ENCODE measurements at regions not wholly inside any gene's neighbourhood (a gene's known extent, or its start where the extent isn't known, plus 50 kb on each side); places are given as distances from the start of the nearest gene placed in this dataset.

DNA sequence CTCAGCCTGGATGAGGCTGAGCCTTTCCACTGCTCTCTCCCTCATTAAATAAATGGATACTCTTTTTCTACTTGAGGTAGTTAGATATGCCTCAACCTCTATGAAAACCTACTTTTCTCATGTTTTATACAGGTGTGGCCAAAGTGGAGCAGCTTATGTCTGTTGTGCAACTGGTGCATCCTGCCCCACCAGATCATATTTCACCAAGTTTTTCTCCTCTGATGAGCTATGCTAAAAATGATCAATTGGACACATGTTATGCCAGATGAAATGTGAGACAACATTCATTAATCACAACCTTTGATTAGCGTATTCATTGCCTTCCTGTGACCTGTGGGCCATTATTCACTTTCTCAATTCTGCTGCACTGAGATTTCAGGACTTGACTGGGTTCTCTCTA is 106.9 kb upstream of the NEDD9 start:
- H3K4me3 ChIP-seq (replicated peaks; ENCODE audit: low read depth, low read length): no peak overlapping the region
- DNase-seq (ENCODE audit: extremely low read depth, insufficient read length): no peak
- peaks cover 1% of the 10 kb centered on the region for H3K36me3 ChIP-seq (ENCODE audit: control insufficient read depth, insufficient read depth, low read length)
- no peaks in the 10 kb centered on the region for H3K27me3 ChIP-seq (replicated peaks; ENCODE audit: control insufficient read depth, insufficient read depth, low read length)
- TF ChIP-seq, protein P1, sequence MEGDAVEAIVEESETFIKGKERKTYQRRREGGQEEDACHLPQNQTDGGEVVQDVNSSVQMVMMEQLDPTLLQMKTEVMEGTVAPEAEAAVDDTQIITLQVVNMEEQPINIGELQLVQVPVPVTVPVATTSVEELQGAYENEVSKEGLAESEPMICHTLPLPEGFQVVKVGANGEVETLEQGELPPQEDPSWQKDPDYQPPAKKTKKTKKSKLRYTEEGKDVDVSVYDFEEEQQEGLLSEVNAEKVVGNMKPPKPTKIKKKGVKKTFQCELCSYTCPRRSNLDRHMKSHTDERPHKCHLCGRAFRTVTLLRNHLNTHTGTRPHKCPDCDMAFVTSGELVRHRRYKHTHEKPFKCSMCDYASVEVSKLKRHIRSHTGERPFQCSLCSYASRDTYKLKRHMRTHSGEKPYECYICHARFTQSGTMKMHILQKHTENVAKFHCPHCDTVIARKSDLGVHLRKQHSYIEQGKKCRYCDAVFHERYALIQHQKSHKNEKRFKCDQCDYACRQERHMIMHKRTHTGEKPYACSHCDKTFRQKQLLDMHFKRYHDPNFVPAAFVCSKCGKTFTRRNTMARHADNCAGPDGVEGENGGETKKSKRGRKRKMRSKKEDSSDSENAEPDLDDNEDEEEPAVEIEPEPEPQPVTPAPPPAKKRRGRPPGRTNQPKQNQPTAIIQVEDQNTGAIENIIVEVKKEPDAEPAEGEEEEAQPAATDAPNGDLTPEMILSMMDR (IDR thresholded peaks at IDR 0.05; ENCODE audit: insufficient read depth, low read length, poor library complexity, severe bottlenecking): no peak

DNA sequence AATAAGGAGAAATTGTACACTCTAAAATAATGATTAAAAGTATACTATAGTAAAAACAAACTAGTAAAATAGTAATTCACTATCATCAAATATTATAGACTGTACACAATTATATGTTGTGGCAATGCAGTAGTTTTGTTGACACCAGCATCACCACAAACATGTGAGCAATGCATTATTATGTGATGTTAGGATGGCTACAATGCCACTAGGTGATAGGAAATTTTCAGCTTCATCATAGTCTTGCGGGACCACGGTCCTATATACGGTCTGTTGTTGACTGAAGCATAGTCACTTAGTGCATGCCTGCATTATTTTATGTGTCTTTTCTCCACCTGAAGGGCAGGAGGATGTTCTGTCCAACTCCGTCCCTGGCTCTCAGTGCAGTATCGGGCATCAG is 104.8 kb upstream of the NEDD9 start:
- TF ChIP-seq, protein P1 (IDR thresholded peaks at IDR 0.05; ENCODE audit: insufficient read depth, low read length, poor library complexity, severe bottlenecking): no peak
- Histone ChIP-seq H3K27me3 (replicated peaks; ENCODE audit: control insufficient read depth, insufficient read depth, low read length) (no peaks in the 10 kb centered on the region), H3K36me3 (ENCODE audit: control insufficient read depth, insufficient read depth, low read length) (peaks cover 1% of the 10 kb centered on the region), H3K4me3 (replicated peaks; ENCODE audit: low read depth, low read length) (no peak overlapping the region)
- no peak for DNase-seq (ENCODE audit: extremely low read depth, insufficient read length)

DNA sequence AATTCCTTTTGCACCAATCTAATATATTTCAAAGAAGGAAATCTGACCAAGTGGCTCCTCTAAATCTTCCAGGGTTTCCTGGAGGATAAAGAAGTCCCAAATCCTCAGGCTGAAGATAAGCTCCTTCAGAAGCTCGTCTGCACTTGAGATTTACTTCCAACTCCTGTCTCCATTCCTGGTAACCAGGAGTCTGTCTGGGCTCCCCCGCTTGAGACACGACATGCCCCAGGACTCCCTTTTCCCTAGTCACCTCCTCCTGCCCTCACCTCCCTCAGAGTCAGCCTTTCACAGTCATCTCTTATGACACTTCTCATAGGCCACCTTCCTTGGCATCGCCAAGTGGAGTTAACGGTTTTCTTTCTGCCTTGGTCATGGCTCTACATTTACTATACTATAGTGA is 103.4 kb upstream of the NEDD9 start:
- no peaks in the 10 kb centered on the region for H3K27me3 ChIP-seq (replicated peaks; ENCODE audit: control insufficient read depth, insufficient read depth, low read length)
- peaks cover 1% of the 10 kb centered on the region for H3K36me3 ChIP-seq (ENCODE audit: control insufficient read depth, insufficient read depth, low read length)
- H3K4me3 ChIP-seq (replicated peaks; ENCODE audit: low read depth, low read length): no peak overlapping the region
- no peak for DNase-seq (ENCODE audit: extremely low read depth, insufficient read length)
- TF ChIP-seq, protein P1 (IDR thresholded peaks at IDR 0.05; ENCODE audit: insufficient read depth, low read length, poor library complexity, severe bottlenecking): no peak

DNA sequence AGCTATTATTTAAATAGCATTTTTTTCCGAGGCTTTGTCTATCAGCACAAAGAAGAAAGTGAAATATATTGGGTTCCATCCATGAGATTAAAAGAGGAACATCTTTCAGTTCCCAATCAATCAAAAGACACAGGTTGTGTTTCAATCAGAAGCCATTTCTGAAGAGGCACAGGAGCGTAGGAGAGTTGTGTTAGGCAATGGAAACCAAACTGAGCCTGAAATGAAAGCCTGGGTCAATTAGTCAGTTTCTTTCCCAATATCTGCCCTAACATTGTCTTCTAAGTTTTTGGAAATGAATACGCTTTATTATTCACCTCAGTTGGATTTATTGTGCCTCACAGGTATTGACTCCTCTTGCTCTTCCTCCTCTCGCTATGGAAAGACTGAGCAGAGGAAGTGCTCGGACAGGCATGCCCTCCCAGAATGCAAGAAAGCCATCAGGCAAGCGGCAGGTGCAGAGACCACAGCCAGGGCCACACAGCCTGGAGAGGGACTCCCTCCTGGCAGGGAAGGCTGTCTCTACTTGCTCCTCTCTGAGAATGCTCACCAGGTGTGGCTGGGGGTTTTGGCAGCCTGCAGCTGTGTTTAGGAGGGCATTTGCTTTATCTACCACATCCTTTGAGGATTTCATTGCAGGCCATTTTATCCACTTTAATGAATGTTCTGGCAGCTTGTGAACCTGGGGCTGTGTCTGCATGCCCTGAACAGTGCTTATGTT is 100.8 kb upstream of the NEDD9 start:
- Histone ChIP-seq H3K27me3 (replicated peaks; ENCODE audit: control insufficient read depth, insufficient read depth, low read length) (no peaks in the 10 kb centered on the region), H3K4me3 (replicated peaks; ENCODE audit: low read depth, low read length) (no peak overlapping the region), H3K36me3 (ENCODE audit: control insufficient read depth, insufficient read depth, low read length) (peaks cover 4% of the 10 kb centered on the region)
- TF ChIP-seq, protein P1 (IDR thresholded peaks at IDR 0.05; ENCODE audit: insufficient read depth, low read length, poor library complexity, severe bottlenecking): no peak
- no peak for DNase-seq (ENCODE audit: extremely low read depth, insufficient read length)

DNA sequence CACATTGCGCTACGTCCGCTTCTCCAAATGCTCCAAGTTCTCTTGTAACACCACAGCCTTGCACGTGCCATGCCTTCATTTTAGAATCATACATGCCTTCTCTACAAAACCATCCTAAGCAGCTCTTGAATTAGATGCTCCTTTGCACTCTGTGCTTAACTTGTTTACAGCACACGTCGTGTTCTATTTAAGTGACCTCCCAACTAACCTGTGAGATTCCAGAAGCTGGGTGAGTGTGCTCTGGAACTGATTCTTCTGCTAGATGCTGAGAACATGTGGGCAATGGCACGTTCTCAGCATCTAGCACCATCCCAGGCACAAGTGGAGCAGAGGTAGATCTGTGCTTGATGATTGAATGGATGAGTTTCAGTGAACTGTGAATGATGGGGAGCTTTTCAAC is 100.0 kb upstream of the NEDD9 start:
- no peak overlapping the region for H3K4me3 ChIP-seq (replicated peaks; ENCODE audit: low read depth, low read length)
- TF ChIP-seq, protein P1 (IDR thresholded peaks at IDR 0.05; ENCODE audit: insufficient read depth, low read length, poor library complexity, severe bottlenecking): no peak
- DNase-seq (ENCODE audit: extremely low read depth, insufficient read length): no peak
- peaks cover 3% of the 10 kb centered on the region for H3K36me3 ChIP-seq (ENCODE audit: control insufficient read depth, insufficient read depth, low read length)
- no peaks in the 10 kb centered on the region for H3K27me3 ChIP-seq (replicated peaks; ENCODE audit: control insufficient read depth, insufficient read depth, low read length)

DNA sequence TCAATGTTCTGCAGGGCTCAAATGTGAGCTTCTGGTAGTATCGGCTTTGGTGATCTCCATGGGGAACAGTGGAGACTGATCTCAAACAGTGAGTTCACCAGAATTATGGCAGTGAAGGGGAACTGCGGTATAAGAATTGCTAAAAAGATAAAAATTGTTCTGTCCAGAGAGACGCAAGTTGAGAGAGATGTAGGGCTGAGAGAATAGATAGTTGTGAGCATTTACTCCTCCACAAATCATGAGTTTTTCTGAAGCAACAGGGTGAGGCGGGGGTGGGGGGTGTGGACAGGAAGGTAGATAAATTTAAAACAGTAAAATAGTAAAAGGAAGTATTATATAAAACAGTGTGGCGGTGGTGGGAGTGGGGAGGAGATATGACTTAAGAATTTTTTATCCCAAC is 98.6 kb upstream of the NEDD9 start:
- peaks cover 3% of the 10 kb centered on the region; the same call in 1 of the 2 replicates for H3K36me3 ChIP-seq (ENCODE audit: control insufficient read depth, insufficient read depth, low read length)
- no peaks in the 10 kb centered on the region for H3K27me3 ChIP-seq (replicated peaks; ENCODE audit: control insufficient read depth, insufficient read depth, low read length)
- no peak overlapping the region for H3K4me3 ChIP-seq (replicated peaks; ENCODE audit: low read depth, low read length)
- TF ChIP-seq, protein P1 (IDR thresholded peaks at IDR 0.05; ENCODE audit: insufficient read depth, low read length, poor library complexity, severe bottlenecking): no peak
- DNase-seq (ENCODE audit: extremely low read depth, insufficient read length): no peak
